Brain microvascular endothelial cell (primary cell): ENCODE measurements at regions not wholly inside any gene's neighbourhood (a gene's known extent, or its start where the extent isn't known, plus 50 kb on each side); places are given as distances from the start of the nearest gene placed in this dataset.
"Not testable (repeated sequence)": the region's sequence is repeated elsewhere in the genome, so short reads cannot be mapped to it uniquely, and the experiment has no call there.

Source experiments
- DNase-seq: peaks from one replicate; pipeline ENCODE4 v3.0.0-alpha.2; 2020
- H3K27ac ChIP-seq: fragments of 250-450 bp; sonication (Bioruptor Pico); 2 replicates; pipeline ENCODE4 v1.5.1; 2020; ENCODE audit warnings: mild to moderate bottlenecking, moderate library complexity
- H3K27me3 ChIP-seq: fragments of 250-450 bp; sonication (Bioruptor Pico); replicated peaks from 2 replicates; pipeline ENCODE4 v1.5.1; 2020; ENCODE audit warnings: mild to moderate bottlenecking
- H3K36me3 ChIP-seq: fragments of 250-450 bp; sonication (Bioruptor Pico); replicated peaks from 2 replicates; pipeline ENCODE4 v1.5.1; 2020; ENCODE audit warnings: mild to moderate bottlenecking
- H3K4me3 ChIP-seq: 2 replicates; pipeline ENCODE4 v1.5.1; 2011; ENCODE audit warnings: low read depth, mild to moderate bottlenecking, control low read depth, low read length, moderate library complexity
- CTCF ChIP-seq: IDR thresholded peaks from 2 replicates; pipeline ENCODE4 v1.5.1; 2011; ENCODE audit warnings: low read depth, mild to moderate bottlenecking, moderate library complexity, low read length, control low read depth, inconsistent platforms; ENCODE audit errors: missing control alignments
- in situ Hi-C: cut with HindIII; loops from 2 replicates; pipeline ENCODE4 v1.10.0; 2017; ENCODE audit warnings: low sequenced_read_pairs, low pct_ligation_motif_present

- peak; percentile 61 for DNase-seq
- in situ Hi-C loops = no loop called here
- H3K4me3 ChIP-seq = peak overlapping the region; percentile 29
- TF ChIP-seq CTCF = no peak
- peak overlapping the region; percentile 74 for H3K27ac ChIP-seq
- no peaks in the 10 kb centered on the region for H3K36me3 ChIP-seq
- H3K27me3 ChIP-seq = no peaks in the 10 kb centered on the region
Measured at GRCh38 chr9:36470643-36471290, 70.7 kb upstream of the RNF38 start.

GRCh38 chr9:36463467-36463866, 63.4 kb upstream of the RNF38 start:
- Histone ChIP-seq H3K27ac (no peak overlapping the region), H3K36me3 (no peaks in the 10 kb centered on the region), H3K27me3 (no peaks in the 10 kb centered on the region), H3K4me3 (no peak overlapping the region)
- TF ChIP-seq CTCF = no peak
- in situ Hi-C loops = no loop called here
- no peak for DNase-seq

- no peak for TF ChIP-seq CTCF
- no peak for DNase-seq
- in situ Hi-C loops = no loop called here
Measured at GRCh38 chr9:36462245-36462644, 62.2 kb upstream of the RNF38 start.

GRCh38 chr9:36461323-36461722, 61.3 kb upstream of the RNF38 start:
- H3K27me3 ChIP-seq = no peaks in the 10 kb centered on the region
- no peak overlapping the region for H3K4me3 ChIP-seq
- no peak for TF ChIP-seq CTCF
- in situ Hi-C loops = no loop called here
- H3K27ac ChIP-seq = no peak overlapping the region
- H3K36me3 ChIP-seq = no peaks in the 10 kb centered on the region
- DNase-seq = no peak

More at GRCh38 chr9:36462245-36462644, 62.2 kb upstream of the RNF38 start:
- Histone ChIP-seq H3K36me3 (no peaks in the 10 kb centered on the region), H3K27me3 (no peaks in the 10 kb centered on the region), H3K27ac (no peak overlapping the region), H3K4me3 (no peak overlapping the region)

- H3K4me3 ChIP-seq, H3K27ac ChIP-seq, H3K27me3 ChIP-seq, in situ Hi-C loops, DNase-seq, H3K36me3 ChIP-seq: not testable (repeated sequence)
Measured at GRCh38 chr9:36458430-36458915, 58.4 kb upstream of the RNF38 start.

- DNase-seq = no peak
- no peak for TF ChIP-seq CTCF
- Histone ChIP-seq H3K36me3 (no peaks in the 10 kb centered on the region), H3K4me3 (no peak overlapping the region), H3K27ac (no peak overlapping the region), H3K27me3 (no peaks in the 10 kb centered on the region)
- in situ Hi-C loops = no loop called here
Measured at GRCh38 chr9:36457836-36458429, 57.9 kb upstream of the RNF38 start.
